ENCODE measurements at regions not wholly inside any gene's neighbourhood (a gene's known extent, or its start where the extent isn't known, plus 50 kb on each side); places are given as distances from the start of the nearest gene placed in this dataset.

DNA sequence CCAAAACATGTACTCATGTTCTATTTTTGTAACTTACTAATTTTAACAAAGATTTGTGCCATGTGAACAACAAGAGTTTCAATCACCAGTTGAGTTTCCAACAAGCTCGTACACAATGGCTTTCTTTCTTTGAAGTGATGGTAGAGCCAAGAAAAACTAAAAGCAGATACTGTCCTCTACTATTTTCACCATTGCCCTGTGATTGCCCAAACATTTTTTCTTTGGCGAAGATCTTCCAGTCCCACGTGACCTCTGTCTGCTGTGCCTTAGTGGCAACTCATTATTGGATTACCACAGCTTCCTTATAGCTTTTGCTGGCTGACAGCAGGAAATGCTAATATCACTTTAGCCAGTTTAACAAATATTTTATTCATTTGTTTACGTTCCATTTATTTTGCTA is 1147.1 kb downstream of the STIM2 start:
- no peak for TF ChIP-seq GATA3 (IDR thresholded peaks at IDR 0.05; ENCODE audit: low read depth, low read length)
- TF ChIP-seq GATA2 (IDR thresholded peaks at IDR 0.05; ENCODE audit: low read depth, low read length), result no peak

DNA sequence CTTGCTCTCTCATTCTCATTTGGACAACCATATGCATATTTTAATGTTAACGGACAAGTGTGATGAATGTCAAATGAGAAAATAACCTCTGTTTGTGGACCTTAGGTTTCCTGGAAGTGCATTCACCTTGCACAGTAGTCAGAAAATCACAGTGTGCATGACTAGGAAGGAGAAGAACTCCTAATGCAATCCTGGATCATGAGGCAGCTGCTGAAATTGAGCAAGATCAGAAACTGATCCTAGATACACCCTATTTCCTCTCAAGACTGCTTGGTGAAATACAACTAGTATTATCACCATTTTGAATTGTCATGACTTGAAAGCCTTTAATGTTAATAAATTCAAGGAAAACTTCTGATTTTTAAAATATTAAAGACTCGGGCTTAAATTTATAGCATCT is 1148.9 kb downstream of the STIM2 start:
- no peak for TF ChIP-seq GATA3 (IDR thresholded peaks at IDR 0.05; ENCODE audit: low read depth, low read length)
- TF ChIP-seq GATA2 (IDR thresholded peaks at IDR 0.05; ENCODE audit: low read depth, low read length), result no peak

DNA sequence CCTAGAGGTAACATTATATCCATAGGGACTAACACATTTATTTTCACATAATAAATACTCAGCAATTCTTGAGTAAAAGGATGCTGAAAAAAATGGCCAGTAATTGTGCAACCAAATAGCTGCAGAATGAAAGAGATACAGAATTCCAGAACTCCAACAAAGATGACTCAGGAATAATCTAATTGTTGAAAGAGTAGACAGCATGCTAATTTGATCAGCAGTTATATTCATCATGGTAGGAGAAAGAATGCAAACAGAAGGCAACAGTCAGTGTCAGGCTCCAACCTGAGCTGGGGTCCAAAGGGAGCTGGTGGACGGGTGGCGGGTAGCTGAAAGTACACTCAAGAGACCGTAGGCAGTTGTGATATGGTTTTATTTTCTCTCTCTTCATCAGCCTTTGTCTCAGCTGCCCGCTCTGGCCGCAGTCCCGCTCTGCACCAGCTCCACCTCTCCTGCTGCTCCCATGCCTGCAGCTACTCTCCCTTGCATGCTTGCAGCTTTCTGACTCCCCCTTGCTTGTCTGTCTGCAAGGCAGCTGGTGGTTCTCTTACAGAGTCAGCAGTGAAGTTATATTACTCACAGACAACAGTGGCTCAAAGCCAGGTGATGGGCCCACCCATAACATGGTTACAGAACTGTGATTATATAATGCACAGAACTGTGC is 1150.1 kb downstream of the STIM2 start:
- TF ChIP-seq GATA2 (IDR thresholded peaks at IDR 0.05; ENCODE audit: low read depth, low read length) (no peak), GATA3 (IDR thresholded peaks at IDR 0.05; ENCODE audit: low read depth, low read length) (no peak)

DNA sequence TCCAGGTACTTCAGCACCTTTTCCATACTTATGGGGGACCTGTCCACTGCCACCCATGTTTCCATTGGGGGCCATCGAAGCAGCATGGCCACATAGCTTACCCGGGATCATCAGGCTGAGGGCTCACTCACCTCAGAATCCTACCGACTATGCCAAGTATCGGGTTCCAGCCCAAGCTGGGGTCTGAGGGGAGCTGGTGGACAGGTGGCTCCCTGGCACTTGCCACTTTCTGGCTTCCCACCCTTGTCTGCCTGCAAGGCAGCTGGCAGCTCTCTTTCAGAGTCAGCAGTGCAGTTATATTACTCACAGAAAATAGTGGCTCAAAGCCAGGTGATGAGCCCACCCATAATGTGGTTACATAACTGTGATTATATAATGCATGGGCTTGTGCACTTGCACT is 1153.8 kb downstream of the STIM2 start:
- TF ChIP-seq GATA3 (IDR thresholded peaks at IDR 0.05; ENCODE audit: low read depth, low read length) (no peak), GATA2 (IDR thresholded peaks at IDR 0.05; ENCODE audit: low read depth, low read length) (no peak)

DNA sequence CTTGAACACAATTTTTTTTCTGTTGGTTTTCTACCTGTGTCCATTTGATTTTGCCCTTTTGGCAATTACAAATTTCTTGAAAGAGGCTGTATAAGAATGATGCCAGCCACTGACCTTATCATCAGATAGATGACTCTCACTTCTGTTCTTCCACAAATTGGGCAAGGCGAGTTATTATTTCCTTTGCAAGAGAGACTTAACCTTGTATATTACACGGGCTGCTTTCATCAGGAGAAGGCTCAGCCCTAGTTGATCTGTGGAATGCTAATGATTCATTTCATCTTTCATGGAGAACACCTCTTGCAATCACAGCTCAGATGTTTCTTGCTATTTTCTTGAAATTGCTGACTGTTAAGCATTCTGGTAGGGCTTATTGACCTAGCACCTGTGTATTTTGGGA is 1155.4 kb downstream of the STIM2 start:
- TF ChIP-seq GATA2 (IDR thresholded peaks at IDR 0.05; ENCODE audit: low read depth, low read length) (no peak), GATA3 (IDR thresholded peaks at IDR 0.05; ENCODE audit: low read depth, low read length) (no peak)

DNA sequence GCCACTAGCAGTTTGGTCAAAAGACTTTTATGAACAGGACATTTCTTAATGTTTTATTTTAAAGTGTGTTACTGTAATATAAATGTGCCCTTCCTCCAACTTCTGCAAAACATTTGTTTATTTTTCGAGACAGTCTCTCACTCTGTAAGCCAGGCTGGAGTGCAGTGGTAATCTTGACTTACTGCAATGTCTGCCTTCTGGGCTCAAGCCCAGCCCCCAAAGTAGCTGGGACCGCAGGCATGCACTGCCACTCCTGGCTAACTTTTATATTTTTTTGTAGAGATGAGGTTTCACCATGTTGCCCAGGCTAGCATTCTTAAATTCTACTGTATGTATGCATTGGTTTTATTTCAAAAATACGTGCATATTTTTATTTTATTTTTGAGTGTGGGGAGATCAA is 1201.9 kb downstream of the STIM2 start:
- no peak for TF ChIP-seq GATA3 (IDR thresholded peaks at IDR 0.05; ENCODE audit: low read depth, low read length)

DNA sequence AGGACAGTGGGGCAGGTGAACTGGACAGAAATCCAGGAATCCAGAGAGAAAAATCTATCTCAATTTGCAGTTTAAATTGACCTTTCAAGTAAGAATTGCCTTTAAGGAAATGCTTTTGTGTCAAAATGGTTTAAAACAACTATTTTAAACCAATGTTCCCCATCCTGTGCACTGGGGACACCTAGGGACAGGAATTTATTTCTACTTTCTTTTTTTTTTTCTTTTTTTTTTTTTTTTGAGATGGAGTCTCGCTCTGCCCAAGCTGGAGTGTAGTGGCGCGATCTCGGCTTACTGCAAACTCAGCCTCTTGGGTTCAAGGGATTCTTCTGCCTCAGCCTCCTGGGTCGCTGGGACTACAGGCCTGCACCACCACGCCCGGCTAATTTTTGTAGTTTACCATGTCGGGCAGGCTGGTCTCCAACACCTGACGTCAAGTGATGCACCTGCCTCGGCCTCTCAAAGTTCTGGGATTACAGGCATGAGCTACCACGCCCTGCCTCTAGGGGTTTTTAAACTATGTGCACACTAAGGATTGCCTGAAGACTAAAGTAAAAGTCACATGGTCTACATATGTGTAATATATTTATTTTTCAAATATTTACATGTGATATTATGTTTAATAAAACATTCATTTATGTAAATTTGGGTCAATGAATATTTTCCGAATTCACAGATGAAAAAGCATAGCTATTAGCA is 1213.4 kb downstream of the STIM2 start:
- no peak for TF ChIP-seq GATA2 (IDR thresholded peaks at IDR 0.05; ENCODE audit: low read depth, low read length)
- TF ChIP-seq GATA3 (IDR thresholded peaks at IDR 0.05; ENCODE audit: low read depth, low read length), result no peak

DNA sequence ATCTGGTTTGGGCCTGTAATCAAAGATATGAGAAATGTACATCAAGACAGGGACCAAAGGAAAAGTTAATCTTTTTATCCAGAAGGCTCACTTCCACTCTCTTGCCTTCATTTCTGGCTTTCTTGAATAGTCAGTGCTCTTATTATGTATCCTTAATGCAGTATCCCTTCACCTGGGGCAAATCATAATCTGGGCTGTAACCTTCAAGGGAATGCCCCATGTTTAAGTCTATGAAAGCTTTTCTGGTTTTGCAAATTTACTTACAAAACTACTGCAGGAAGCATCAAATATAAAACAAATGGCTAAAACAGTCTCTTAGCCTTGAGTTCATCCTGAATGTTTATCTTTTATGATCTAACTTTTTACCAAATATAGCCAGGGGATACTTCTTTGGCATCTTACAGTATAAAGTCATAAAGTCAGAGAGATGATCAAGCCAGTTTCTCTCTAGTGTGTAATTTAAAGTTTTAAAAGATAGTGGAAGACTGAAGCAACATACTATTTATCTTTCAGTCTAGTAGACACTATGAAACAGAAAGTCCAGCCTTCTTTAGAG is 1214.8 kb downstream of the STIM2 start:
- TF ChIP-seq GATA2 (IDR thresholded peaks at IDR 0.05; ENCODE audit: low read depth, low read length) (no peak), GATA3 (IDR thresholded peaks at IDR 0.05; ENCODE audit: low read depth, low read length) (no peak)

DNA sequence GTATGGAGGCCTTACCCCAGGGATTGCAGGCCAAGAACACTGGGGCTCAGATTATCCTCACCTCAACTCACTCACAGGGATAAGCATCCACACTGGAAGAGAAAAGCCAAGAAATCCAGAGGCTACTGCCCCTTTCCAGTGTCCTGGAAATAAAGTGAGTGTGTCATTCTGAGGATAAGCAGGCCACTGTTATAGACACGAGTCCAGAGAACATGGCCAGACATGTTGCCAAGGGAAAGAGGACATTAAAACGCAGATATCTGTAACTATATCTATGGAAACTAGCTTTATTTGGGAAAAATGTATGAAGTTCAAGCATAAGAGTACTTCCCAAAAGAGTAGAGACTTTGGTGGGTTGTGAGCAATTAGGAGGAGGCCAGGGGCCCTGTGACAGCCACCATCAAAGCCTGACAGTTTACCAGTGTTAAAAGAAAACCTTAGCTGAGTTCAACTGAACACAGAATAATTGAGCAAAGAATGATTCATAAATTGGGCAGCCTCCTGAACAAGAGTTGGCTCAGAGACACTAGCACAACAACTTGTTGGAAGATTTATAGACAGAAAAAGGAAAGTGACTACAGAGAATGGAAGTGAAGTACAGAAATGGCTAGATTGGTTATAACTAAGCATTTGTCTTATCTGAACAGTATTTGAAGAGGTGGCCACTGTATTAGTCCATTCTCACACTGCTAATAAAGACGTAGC is 1222.2 kb downstream of the STIM2 start:
- TF ChIP-seq GATA3 (IDR thresholded peaks at IDR 0.05; ENCODE audit: low read depth, low read length) (no peak), GATA2 (IDR thresholded peaks at IDR 0.05; ENCODE audit: low read depth, low read length) (no peak)

DNA sequence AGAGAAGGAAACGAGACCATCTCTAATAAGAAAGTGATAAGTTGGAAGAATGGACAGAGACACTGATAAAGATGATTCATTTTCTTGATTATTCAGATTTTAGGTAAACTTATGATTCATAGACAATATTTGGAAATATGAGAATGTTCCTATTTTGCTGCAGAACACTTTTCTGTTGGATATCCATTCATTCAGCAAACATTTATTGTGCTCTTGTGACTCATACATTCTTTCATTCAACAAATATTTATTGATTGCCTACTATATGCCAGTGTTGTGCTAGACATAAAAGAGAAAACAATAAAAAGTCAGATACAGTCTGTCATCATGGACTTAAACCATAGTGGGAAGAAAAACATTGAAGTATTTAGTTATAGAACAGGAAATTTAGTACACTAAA is 1232.0 kb downstream of the STIM2 start:
- TF ChIP-seq GATA3 (IDR thresholded peaks at IDR 0.05; ENCODE audit: low read depth, low read length), result no peak
- TF ChIP-seq GATA2 (IDR thresholded peaks at IDR 0.05; ENCODE audit: low read depth, low read length), result no peak

DNA sequence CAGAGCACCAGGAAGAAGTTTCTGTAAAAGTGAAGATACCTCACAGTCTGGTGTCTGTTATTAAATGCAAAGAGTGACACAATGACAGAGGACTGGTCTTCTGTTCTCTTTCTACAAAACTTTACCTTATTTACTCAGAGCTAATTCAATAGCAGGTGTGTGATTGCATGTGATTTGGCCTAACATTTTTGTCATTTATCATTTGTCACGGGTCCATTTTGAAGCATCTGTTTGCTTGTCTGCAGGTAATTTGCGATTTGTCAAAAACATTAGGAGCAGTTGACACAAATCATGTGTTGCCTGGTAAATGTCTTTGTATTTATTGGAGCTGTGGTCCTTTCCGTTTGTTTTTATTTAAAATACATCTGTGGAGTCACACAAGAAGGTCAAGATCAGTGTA is 1232.4 kb downstream of the STIM2 start:
- TF ChIP-seq GATA3 (IDR thresholded peaks at IDR 0.05; ENCODE audit: low read depth, low read length) (no peak), GATA2 (IDR thresholded peaks at IDR 0.05; ENCODE audit: low read depth, low read length) (no peak)

DNA sequence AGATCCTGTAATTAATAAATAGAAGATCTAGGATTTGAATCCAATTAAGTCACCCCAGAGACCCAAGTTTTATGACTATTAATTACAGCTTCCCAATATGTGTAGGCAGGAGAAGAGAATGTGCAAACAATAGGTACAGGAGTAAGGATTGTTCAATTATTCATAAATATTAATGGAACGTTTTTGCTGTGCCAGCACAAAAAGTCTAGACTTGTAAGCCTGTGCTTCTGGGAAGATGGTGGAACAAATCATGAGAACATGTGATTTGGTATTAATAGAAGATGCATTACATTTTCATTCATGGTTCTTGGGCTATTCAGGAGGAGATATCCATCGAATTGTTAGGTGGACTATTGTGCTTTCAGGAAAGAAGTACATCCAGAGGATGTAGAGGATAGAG is 1240.9 kb downstream of the STIM2 start:
- no peak for TF ChIP-seq GATA3 (IDR thresholded peaks at IDR 0.05; ENCODE audit: low read depth, low read length)
- no peak for TF ChIP-seq GATA2 (IDR thresholded peaks at IDR 0.05; ENCODE audit: low read depth, low read length)

DNA sequence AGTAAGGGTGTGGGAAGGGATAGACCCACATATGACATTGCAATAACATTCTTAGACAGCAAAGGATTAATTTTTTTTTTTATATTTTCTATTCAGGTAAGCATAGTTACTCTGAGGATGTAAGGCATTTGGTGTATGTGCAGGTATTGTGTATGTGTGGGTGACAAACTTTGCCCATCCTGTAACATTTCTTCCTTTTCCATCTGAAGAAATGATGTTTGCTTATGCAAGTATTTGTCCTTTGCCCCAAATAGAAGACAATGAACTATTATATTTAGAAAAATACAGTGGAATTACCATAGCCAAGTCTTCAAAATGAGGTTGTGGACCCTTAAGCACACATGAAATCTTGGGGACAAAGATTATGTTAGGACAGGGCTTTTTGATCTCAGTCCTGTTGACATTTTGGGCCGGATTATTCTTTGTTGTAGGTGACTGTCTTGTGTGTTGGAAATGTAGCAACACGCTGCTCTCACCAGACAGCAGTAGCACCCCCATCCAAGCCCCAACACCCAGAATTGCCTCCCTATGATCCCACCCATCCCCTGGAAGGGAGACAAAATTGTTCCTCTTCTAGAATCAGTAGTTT is 1244.7 kb downstream of the STIM2 start:
- TF ChIP-seq GATA2 (IDR thresholded peaks at IDR 0.05; ENCODE audit: low read depth, low read length) (no peak), GATA3 (IDR thresholded peaks at IDR 0.05; ENCODE audit: low read depth, low read length) (no peak)

DNA sequence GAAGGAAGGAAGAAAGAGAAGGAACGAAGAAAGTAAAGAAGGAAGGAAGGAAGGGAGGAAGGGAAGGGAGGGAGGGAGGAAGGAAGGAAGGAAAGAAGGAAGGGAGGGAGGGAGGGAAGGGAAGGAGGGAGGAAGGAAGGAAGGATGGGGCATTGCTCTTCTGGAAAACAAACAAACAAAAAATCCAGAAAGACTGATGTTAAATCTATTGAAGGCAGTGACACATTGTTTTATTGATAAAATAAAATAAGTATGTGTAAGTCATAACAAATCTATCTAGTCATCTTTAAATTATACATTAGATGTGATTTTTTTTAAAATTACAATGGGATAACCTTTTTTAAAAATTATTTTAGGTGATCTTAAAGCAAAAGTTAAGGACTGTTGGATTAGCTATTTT is 1245.5 kb downstream of the STIM2 start:
- TF ChIP-seq GATA2 (IDR thresholded peaks at IDR 0.05; ENCODE audit: low read depth, low read length) (no peak), GATA3 (IDR thresholded peaks at IDR 0.05; ENCODE audit: low read depth, low read length) (no peak)

Data from SH-SY5Y (cell line).